SJSA1 (cell line): ENCODE measurements at regions not wholly inside any gene's neighbourhood (a gene's known extent, or its start where the extent isn't known, plus 50 kb on each side); places are given as distances from the start of the nearest gene placed in this dataset.

ENCODE experiments used
- DNase-seq, 2 experiments: peaks; one replicate each; pipeline ENCODE4 v3.0.0-alpha.2; 2015 to 2020; ENCODE audit warnings: low spot score in 2 of 2, low read depth in 1 of 2
- H3K27ac ChIP-seq: fragments of 250-450 bp; sonication (Bioruptor Pico); 2 replicates; pipeline ENCODE4 v1.5.1; 2020; ENCODE audit warnings: mild to moderate bottlenecking, moderate library complexity
- H3K27me3 ChIP-seq: fragments of 250-450 bp; sonication (Bioruptor Pico); replicated peaks from 2 replicates; pipeline ENCODE4 v1.5.1; 2020; ENCODE audit warnings: mild to moderate bottlenecking, moderate library complexity
- H3K36me3 ChIP-seq: fragments of 250-450 bp; sonication (Bioruptor Pico); 2 replicates; pipeline ENCODE4 v1.5.1; 2020; ENCODE audit warnings: mild to moderate bottlenecking
- H3K4me1 ChIP-seq: fragments of 250-450 bp; sonication (Bioruptor Pico); replicated peaks from 2 replicates; pipeline ENCODE4 v1.6.1; 2021; ENCODE audit warnings: mild to moderate bottlenecking
- H3K4me3 ChIP-seq: fragments of 250-450 bp; sonication (Bioruptor Pico); 2 replicates; pipeline ENCODE4 v1.5.1; 2020; ENCODE audit warnings: mild to moderate bottlenecking
- H3K9me3 ChIP-seq: fragments of 250-450 bp; sonication (Bioruptor Pico); replicated peaks from 2 replicates; pipeline ENCODE4 v1.5.1; 2020; ENCODE audit warnings: mild to moderate bottlenecking

DNA sequence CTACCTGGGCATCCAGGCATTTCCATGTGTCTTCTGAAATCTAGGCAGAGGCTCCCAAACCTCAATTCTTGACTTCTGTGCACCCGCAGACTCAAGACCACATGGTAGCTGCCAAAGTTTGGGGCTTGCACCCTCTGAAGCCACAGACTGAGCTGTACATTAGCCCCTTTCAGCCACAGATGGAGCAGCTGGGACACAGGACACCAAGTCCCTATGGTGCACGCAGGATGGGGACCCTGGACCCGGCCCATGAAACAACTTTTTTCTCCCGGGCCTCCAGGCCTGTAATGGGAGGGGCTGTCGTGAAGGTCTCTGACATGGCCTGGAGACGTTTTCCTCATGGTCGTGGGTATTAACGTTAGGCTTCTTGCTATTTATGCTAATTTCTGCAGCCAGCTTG is 330.0 kb downstream of the RERGL start:
- Histone ChIP-seq H3K9me3 (peaks cover 4% of the 10 kb centered on the region; the same call in 1 of the 2 replicates), H3K36me3 (no peaks in the 10 kb centered on the region), H3K4me3 (no peak overlapping the region), H3K27ac (no peak overlapping the region), H3K4me1 (no peaks in the 10 kb centered on the region), H3K27me3 (no peaks in the 10 kb centered on the region)
- no peak for DNase-seq
